Right ventricle myocardium superior (tissue), 1 donor: ENCODE measurements at regions not wholly inside any gene's neighbourhood (a gene's known extent, or its start where the extent isn't known, plus 50 kb on each side); places are given as distances from the start of the nearest gene placed in this dataset.

Experiments used
- ATAC-seq: fragments of 200-7000 bp; cut with Tn5 transposase; one replicate; pipeline ENCODE4 v1.9.1; 2020; ENCODE audit warnings: mild to moderate bottlenecking; ENCODE audit not compliant: poor library complexity
- DNase-seq: peaks from one replicate; pipeline ENCODE4 v3.0.0-alpha.2; 2020
- intact Hi-C: fragments of 100-400 bp; cut with DNase I; formaldehyde crosslinking; loops from one replicate; pipeline ENCODE4 v1.11.2; 2022
- donor health status: DM: no; HTN: yes; CAD: no; lungs with severe emphysema.

DNA sequence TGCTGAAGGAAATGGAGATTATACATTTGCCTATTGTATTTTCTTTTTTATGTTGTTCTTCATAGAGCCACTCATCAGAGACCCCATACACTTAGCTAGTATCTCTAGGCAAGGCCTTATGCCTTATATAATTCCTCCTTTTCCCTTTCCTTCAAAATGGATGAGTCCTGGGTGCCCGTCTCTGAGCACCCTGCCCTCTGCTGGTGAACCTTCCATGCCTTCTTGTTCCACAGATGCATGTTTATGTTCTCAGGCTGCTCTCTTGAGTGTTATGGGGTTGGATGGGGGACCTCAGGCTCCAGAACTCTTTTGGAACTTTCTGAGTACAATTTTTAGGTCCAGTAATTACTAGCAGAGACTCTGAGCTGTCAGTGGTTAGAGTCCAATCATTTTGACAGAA is 368.6 kb upstream of the SPRED2 start:
- intact Hi-C loops: no loop called here
- DNase-seq (no peak), ATAC-seq (no peak)

- ATAC-seq (no peak), DNase-seq (no peak)
- intact Hi-C loops: no loop called here
Observed at GRCh38 chr2:65799141-65799854, 366.9 kb upstream of the SPRED2 start.

DNA sequence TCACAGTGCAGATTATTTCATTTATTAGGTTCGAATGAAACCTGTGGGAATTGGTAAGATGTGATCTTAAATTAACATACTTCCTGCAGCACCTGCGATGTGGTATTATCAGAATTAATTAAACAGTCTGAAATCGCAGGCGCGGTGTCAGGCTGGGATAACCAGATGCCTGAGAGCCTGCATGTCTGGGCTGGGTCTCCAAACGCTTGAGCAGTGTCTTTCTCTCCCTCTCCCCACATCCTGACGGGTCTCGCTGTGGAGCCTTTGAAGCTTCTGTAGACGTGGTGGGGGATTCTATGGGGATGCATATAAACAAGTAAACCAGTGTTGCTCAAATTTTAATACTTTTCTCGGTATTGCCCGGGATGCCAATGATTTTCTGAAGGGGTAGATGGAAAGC is 366.2 kb upstream of the SPRED2 start:
- intact Hi-C loops: no loop called here
- DNase-seq (no peak), ATAC-seq (no peak)

DNA sequence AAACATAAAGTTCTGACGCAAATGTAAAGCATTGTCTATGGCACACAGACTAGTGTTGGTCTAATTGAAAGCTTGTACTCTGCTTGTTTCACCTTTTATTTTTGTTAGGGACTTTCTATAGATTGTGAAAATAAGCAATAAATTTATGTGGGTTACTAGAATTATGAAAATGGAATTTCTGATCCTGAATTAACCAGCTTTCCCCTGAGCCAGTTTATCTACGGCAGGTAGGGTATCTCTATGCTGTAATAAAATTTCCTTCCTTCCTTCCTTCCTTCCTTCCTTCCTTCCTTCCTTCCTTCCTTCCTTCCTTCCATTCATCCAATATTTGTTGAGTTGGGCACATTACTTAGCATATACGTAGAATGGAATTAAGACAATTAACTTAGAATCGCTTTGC is 362.6 kb upstream of the SPRED2 start:
- ATAC-seq (no peak), DNase-seq (no peak)
- intact Hi-C loops: no loop called here

- intact Hi-C loops: no loop called here
- ATAC-seq (no peak), DNase-seq (no peak)
Observed at GRCh38 chr2:65791404-65791975, 359.1 kb upstream of the SPRED2 start.

GRCh38 chr2:65790676-65790935 is 358.2 kb upstream of the SPRED2 start:
- intact Hi-C loops: no loop called here
- no peak for ATAC-seq
- DNase-seq: no peak

- DNase-seq (no peak), ATAC-seq (no peak)
- intact Hi-C loops: no loop called here
Observed at GRCh38 chr2:65789923-65790675, 357.7 kb upstream of the SPRED2 start.

DNA sequence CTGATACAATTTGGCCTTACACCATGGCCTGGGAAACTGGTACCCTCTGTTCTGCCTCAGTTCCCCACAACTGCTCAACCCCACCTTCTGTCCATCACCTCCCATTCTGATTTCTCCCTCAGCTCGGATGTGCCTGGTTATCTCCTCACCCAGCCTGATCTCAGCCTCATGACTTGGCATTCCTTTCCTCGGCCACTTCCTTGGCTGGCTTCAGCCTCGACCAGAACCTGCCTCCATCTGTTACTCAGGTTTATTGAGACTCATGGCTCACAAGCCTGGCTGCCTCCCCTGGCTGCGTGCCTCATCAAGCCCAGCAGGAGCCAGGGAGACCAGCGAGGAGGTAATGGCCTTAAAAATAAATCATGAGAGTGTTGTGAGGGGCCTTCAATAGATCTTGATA is 356.2 kb upstream of the SPRED2 start:
- DNase-seq (no peak), ATAC-seq (no peak)
- intact Hi-C loops: no loop called here

GRCh38 chr2:65786765-65787164 is 354.4 kb upstream of the SPRED2 start:
- ATAC-seq (no peak), DNase-seq (no peak)
- intact Hi-C loops: no loop called here

DNA sequence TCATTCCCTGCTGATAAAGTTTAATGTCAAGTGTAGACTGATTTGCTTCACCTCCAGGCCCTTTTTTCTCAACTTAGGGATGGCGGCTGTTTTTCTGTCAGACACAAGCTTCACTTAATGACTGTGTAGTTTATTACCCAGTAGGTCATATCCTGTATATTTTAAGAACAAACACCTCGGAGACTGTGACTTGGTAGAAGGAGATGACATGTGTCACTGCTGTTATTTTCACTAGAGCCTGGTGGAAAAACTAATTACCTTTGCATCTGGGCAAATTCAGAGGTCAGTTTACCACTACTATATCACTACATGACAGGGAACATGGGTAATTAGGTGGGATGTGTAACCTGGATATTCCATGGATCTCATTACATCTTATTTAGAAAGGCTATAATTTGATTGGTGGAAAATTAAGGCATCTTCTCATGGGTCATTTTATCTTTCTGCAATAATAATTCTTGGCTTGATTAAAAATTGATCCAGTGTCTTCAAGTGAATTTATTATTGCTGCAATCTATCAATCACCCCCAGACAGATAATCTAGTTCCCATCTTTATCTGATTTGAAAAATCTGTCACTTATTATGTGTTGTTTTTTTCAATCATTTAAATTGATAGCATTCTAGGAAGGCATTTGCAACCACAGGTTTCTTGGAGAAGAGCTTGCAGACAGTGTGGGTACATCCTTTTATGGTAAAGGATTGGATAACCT is 353.8 kb upstream of the SPRED2 start:
- intact Hi-C loops: no loop called here
- ATAC-seq: no peak

DNA sequence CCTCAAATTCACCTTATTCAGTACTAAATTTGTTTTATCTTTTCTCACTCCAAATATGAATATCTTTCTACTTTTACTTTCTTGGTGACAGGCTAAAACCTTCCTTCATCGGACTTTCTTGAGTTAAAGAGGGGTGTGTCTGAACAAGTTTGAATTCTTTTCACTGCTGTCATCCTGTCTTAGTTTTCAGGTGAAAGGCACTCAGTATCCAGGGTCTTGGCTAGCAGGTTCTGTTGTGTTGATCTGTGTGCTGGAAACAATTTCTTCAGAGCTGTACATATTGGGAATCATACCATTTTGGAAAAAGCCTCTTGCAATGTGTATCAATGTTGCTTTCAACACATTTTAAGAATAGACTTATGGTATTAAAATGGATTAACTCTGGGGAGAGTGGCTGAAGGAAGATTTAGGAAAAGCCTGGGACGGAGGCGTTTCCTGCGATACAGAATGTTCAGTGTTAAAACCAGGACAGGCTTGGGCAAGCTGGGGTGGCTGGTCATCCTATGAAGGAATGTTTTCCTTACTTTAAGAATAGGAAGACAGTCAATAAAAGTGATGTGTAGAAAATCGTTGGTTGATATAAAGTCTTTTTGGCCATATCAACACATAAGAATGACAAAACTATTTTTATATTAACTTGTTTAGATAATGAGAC is 350.7 kb upstream of the SPRED2 start:
- DNase-seq (no peak), ATAC-seq (no peak)
- intact Hi-C loops: no loop called here

More for the DNA sequence above, 353.8 kb upstream of the SPRED2 start:
- DNase-seq: no peak

DNA sequence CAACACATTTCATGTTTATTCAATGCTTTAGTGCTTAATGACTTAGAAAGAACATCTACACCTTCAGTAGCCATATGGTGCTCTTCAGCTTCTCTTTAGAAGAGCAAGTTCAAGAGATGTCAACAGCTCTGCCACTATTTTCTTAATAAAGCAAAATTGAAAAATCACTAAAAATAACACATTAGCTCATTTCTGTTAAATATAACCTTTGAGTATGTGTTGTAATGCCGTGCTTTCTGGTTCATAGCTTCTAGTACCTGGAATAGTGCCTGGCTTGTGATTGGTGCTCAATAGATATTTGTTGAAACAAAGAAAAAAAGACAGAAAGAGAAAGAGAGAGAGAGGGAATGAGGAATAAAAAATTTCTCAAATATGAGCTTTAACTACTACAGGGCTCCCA is 349.8 kb upstream of the SPRED2 start:
- intact Hi-C loops: no loop called here
- ATAC-seq (no peak), DNase-seq (no peak)

DNA sequence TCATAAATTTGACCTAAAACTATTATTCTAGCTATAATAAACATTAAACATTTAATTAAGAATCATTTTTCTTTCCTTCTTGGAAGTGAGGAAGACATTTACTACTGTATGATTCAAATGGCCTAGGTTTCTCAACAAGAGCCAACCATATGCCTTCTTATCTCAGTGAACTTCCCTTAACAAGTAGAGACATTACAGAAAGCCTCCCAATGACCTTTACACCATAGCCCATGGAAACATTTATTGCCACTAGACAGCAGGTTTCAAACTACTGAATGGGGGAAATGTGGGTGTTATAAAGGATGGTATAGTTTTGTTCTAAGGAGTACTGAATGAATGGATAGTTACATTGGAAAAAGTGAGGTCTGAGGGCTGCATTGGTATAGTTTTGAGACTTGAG is 349.4 kb upstream of the SPRED2 start:
- no peak for DNase-seq
- intact Hi-C loops: no loop called here
- no peak for ATAC-seq

GRCh38 chr2:65779021-65779420 is 346.6 kb upstream of the SPRED2 start:
- intact Hi-C loops: no loop called here
- no peak for DNase-seq
- ATAC-seq: no peak

DNA sequence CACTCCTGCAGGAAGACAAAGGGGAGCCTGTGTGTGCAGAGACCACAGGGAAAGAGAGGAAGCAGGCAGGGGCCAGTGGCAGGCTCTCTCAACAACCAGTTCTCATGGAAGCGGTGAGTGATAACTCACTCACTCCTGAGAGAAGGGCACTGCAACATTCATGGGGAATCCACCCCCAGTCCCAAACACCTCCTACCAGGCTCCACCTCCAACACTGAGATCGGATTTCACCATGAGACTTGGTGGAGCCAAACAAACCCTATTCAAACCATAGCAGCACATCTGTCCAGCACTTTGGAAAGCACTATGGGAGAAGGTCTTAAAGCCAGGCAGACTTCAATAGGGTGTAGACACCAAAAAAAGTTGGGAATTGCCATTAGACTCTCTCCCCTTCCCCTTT is 345.7 kb upstream of the SPRED2 start:
- intact Hi-C loops: no loop called here
- DNase-seq (no peak), ATAC-seq (no peak)

DNA sequence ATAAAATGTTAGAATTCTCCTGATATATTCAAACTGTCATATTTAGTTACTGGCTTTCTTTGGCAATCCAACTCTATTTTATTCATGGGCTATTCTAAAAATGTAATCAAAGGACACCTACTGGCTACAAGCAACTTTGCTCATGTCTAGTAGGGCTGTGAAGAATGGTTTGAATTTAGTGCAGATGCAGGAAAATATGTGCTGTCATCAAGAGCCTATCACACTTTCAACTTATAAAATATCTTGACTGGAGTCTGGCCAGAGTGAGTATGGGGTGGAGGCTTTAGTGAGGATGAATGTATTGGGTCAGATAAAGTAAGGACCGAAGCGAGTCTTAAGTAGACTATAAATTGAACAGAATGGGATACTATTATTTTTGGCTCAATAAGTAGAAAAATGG is 343.4 kb upstream of the SPRED2 start:
- DNase-seq (no peak), ATAC-seq (no peak)
- intact Hi-C loops: no loop called here

DNA sequence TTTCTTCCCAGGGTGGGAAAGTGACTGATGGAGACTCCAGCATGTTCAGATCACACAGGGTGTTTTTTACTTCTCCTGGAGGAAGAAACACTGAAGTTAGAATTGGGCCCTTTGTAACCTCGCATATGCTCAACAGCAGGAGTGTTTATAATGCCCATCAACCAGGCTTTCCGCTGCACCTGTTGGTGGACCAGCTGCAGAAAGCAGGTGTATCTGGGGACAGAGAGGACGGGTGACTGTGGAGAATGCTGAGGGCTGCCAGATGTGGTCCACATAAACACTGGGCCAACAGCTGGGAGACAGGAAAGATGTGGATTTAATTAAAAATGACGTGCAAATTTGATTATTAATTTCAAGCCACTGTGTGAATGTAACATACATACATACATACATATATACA is 335.5 kb upstream of the SPRED2 start:
- intact Hi-C loops: no loop called here
- DNase-seq: no peak

DNA sequence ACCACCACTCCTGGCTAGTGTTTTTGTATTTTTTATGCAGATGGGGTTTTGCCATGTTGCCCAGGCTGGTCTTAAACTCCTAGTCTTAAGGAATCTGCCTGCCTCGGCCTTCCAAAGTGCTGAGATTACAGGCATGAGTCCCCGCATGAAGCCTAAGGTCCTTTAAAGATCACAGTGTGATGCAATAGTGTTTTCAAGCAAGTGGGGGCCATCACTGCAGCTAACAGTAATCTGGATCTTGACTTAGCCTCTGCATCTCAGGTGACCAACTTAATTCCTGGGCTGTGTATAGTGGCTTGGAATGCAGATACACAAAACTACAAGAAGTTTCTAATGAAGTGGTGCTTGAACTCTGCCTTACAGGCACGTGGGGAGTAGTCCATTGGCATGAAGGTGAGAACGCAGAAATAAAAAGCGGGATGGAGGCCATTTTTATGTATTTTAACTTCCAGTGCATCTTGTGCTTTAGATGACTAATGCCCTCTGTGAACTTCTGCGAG is 334.4 kb upstream of the SPRED2 start:
- no peak for ATAC-seq
- DNase-seq: no peak
- intact Hi-C loops: no loop called here

More for the DNA sequence above, 335.5 kb upstream of the SPRED2 start:
- ATAC-seq: no peak

DNA sequence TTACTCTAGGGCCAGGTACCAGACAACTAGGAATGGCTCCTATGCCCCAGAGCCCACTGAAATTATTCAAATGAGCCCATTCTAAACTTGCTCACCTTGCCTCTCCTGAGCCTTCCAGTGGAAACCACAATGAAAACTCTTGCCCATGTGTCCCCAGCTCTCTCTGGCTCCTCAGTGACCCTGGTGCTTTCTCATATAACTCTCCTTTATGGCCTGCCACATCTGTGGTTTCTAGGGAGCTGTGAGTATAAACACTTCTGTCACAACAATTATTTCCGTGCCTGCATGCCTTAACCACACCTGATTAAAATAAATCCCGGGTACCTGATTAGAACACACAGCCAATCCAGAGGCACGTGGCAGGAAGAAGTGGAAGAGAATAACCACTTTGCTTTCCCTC is 333.0 kb upstream of the SPRED2 start:
- intact Hi-C loops: no loop called here
- DNase-seq: no peak
- no peak for ATAC-seq
